ENCODE measurements at regions not wholly inside any gene's neighbourhood (a gene's known extent, or its start where the extent isn't known, plus 50 kb on each side); places are given as distances from the start of the nearest gene placed in this dataset.

DNA sequence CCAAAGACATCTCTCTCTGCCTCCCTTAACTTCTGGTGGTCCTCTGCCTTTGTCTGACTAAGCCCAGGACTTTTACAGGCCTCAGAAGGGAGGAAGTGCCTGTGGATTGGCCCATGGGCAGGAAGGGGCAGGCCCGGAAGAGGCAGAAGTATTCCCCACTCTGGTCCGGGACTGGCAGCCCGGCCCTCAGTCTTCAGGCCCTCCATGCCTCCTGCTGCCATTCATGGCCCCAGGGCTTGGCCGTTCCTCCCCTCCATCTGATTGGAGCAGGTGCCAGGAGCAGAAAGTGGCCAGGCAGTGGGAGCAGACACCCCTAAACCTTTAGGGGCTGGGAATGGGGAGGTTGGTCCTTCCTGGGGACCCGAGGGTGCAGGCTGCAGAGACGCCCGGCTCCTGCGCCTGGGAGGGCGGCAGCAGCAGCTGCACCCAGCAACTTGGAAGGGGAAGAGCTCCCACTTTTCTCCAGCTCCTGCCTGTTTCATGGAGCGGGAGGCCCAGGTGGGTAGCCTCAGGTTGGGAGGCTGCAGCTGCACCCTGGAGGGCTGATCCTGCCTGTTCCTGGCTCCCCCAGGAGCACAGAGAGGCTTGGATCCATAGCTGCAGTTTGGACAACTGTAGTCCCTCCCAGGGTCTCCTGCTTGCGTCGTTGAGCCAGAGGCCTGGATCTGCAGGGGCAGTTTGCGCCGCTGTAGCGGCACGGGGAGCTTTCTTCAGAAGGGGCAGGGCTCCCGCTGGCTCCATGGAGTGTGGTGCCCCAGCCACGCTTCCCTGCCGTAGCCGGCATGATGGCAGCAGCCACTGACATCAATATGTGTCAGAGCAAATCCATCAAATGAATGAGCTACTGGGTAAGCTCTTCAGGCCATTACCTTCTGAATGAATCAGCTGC lies 661.5 kb upstream of the NUDT12 start:
- no peak for DNase-seq

DNA sequence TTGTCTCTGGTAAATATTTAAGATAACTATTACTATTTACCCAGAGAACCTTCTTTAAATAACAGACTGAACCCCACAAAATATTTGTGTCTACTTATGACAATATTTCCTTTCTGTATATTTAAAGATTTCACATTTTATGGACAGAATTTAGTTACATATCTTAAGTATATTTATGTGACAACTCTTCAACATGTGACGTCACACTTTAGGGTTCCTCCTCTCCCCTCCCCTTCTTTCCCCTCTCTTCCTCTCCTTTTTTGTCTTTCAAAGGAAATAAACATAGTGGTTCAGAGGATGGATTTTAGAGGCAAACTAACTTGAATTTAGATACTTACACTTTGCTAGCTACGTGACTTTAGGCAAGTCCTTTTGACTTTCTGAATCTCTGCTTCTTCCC lies 655.6 kb upstream of the NUDT12 start:
- DNase-seq: no peak

DNA sequence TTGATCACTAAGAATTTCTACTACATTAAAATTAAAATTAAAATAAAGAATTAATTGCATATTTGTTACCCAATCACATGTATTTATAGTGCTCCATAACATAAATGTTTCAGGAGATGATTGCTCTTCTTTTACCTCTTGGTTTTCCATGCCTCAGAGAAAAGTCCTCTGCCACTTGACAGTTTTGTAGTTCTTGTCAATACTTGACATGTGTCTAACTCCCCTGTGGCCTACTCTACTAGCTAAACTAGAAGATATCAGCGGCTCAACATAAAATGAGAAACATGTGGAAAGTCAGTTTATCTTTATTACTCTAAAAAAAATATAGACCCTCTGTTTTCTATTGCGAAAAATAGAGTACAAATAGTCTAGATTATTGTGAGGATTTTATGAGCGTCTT lies 650.6 kb upstream of the NUDT12 start:
- no peak for DNase-seq

DNA sequence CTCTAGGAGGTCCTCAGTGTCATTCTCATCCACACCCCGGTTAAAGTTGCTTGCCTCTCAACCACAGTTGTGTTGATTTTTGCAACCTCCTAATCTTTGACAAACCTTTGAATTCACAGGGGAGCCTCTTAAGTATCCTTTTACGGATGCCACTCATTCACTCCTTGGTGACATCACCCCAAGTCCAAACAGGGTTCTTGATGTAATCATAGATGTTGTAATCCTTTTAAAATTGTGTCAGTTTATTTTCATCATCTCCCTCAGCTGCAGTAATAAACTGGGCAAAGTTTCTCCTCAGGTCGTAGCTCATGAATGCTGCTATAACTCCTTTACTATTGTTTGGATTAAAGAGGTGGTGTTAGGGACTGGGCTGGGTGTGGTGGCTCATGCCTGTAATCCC lies 637.2 kb upstream of the NUDT12 start:
- DNase-seq: no peak

DNA sequence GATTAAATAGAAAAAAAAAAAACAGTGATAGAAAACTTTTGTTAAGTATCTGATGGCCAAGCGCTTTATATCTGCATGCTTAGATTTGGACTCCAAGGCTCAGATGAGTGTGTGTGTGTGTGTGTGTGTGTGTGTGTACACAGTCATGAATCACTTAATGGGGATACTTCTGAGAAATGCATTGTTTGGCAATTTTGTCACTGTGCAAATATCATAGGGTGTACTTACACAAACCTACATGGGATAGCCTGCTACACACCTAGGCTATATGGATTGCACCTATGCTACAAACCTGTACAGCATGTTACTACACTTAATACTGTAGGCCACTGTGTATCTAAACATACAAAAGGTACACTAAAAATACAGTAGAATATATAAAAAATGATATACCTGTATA lies 635.6 kb upstream of the NUDT12 start:
- no peak for DNase-seq

DNA sequence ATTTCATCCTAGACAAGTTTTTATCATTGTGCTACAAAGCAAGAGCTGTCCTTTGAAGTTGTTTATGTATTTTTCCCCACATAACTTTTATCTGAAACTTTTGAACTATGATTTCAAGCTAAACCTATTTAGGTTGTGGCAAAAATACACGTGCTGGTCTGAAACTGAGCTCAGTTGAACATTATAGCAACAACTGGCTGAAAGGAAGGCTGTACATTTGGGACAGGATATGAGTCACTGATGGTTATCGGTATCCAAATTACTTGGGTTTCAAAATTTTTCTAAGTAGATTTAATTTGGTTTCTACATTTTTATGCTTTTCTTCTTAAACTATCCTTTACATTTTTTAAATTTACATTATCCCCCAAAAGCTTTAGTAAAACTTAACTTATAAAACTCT lies 627.3 kb upstream of the NUDT12 start:
- DNase-seq: no peak

DNA sequence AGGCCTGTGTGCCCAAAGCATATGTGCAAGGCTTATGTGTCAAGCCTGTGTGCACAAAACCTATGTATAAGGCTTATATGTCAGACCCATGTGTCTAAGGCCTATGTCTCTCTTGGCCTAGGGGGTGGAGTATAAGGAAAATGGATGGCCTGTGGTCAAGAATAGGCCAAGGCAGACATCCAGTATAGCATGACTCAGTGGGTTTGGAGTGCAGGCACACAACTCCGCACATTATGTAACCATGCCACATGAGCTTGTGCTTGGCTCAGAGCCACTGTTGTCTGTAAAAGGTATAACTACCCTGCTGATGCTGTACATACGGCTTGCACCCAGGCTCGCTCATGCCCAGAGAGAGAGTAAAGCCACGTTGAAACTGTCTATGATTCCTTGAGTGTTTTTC lies 626.4 kb upstream of the NUDT12 start:
- no peak for DNase-seq

DNA sequence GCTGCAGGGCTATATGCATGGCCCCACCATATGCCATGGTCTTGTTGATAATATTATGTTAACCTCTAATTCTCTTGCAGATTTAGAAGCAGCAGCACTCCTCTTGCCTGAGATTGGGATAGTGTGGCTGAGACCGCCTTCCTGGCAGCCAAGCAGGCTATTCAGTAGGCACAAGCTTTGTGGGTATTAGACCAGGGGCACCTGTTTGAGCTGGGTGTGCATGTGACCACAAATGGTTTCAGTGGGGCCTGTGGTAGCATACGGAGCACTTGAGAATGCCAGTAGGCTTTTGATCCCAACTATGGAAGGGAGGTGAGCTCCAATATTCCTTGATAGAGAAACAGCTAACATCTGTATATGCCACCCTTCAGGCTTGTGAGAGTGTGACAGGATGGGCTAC lies 625.1 kb upstream of the NUDT12 start:
- DNase-seq: no peak

DNA sequence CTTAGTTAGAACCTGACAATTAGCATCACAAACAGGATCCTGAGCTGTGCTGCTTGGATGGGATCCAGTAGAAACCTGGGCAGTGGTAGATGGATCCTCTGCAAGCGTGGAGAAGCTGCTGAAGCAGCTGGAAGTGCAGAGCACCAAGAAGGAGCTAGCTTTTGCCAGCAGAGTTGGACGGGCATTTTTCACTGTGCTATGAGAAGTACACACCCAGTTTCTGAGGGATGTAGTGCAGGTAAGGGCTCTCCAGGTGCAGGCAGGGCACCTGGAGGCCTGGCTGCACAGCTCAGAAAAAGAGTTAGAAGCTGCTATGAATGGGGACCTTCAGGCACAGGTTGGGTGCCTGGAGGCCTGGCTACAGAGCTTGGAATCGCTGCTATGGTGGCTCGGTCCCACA lies 623.9 kb upstream of the NUDT12 start:
- no peak for DNase-seq

DNA sequence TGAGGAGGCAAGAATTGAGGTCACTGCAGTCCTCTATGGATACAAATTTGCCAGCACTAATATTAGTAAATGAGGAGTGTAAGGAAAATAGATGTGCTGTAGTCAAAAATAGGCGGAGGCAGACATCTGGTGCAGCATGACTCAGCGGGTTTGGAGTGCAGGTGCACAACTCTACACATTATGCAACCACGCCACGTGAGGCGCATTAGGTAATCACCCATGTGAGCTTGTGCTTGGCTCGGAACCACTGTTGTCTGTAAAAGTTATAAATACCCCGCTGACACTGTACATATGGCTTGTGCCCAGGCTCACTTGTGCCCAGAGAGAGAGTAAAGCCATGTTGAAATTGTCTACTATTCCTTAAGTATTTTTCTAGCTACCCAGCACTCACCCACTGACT lies 623.5 kb upstream of the NUDT12 start:
- DNase-seq: no peak

DNA sequence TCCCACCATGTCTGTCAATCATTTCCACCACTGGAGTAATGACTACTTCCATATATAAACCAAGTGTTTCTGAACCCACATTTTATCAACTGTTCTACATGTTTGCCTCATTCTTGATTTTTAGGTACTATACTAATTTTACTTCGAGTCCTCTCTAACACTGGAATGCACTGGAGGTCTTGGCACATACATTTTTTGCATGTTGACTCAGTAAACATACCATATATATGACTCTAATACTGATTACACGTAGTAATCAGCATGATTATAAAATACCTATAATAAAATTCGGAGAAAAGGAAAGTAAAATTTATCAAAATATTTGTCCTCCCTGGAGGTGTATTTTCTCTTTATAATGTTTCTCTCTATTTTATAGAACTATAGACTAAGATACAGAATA lies 621.7 kb upstream of the NUDT12 start:
- DNase-seq: no peak

DNA sequence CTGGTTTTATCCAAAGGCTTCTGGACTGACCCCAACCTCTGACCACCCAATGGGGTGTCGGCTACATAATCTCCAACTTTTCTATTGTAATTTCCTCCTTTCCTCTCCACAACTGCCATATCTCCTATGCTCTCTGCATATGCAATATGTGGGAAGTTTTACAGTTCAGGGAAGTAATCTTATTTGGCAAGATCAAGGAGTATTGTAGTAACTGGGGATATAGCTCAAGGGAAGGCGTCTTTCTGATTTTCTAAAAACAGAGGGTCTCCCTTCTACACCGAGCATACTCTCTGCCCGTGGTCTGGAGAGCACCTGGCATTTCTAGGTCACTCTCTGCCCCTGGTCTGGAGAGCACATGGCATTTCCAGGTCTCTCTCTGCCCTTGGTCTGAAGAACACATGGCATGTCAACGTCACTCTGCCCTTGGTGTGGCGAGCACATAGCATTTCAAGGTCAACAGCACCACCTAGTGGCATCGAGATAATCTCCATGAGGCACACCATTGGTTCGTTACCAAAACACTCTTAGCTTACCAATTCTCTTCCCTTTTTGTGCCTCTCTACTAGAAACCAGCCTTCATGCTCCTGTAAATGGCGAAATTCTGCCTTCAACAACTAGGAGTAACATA lies 616.4 kb upstream of the NUDT12 start:
- no peak for DNase-seq

DNA sequence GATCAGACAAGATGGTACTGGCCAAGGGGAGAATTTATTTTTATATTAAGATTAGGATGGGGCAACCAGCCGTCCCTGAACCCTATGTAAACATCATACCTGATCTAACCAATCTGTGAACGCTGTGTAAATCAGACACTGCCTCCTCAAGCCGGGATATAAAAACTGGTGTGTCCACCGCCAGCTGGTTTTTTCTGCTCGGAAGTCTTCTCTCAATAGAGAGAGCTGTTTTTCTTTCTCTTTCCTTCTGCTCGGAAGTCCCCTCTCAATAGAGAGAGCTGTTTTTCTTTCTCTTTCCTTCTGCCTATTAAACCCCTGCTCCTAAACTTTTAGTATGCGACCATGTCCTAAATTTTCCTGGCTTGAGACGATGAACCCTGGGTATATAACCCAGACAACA lies 615.5 kb upstream of the NUDT12 start:
- no peak for DNase-seq

DNA sequence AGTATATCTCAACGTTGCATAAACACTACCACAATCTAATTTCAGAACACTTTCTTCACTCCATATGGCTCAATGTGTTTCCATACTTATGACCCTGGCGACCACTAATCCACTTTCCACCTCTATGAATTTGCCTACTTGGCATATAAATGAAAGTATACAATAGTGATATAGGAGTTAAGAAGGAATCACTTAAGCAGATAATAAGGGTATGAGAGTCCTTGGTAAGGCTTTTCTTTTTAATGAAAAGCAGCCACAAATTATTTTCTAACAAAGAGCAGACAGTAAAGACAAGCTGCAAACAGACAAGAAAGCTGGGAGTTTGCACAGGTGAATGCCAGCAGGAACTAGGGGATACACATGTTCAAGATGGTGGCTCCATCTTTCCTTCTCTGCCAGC lies 615.1 kb upstream of the NUDT12 start:
- no peak for DNase-seq

DNA sequence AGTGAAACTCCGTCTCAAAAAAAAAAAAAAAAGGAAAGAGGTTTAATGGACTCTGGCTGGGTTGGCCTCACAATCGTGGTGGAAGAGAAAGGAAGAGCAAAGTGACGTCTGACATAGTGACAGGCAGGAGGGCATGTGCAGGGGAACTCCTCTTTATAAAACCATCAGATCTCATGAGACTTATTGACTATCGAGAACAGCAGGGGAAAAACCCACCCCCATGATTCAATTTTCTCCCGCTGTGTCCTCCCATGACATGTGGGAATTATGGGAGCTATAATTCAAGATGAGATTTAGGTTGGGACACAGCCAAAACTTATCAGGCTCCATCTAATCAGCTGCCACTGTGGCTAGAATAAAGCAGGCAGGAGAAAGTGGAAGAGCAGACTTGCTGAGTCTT lies 610.4 kb upstream of the NUDT12 start:
- DNase-seq: no peak

DNA sequence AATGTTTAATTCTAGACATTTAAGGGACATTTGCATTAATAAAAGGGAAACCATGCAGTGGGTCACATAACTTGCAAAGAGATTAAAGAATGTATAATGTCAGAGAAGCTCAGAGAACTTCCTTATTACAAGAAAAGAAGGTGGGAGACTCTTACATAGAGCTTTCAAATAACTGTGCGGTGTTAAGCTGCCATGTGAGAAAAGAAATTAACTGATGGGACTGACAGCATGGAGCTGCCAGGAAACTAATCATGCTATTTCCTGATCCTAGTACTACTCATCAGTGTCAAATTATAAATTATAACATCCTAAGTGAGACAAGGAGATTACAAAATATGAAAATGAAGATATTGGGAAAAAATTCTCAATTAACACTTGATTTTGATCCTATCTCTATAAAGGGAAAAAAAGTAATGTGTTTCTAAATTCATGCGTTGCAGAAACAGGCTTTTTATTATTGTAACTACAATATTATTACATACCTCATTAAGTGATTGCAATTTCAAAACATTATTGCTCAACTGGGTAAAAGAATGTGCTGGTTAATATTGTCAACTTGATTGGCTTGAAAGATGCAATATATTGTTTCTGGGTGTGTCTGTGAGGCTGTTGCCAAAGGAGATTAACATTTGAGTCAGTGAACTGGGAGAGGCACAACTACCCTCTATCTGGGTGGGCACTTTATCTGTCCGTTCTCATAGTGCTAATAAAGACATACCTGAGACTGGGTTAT lies 609.5 kb upstream of the NUDT12 start:
- DNase-seq: no peak

DNA sequence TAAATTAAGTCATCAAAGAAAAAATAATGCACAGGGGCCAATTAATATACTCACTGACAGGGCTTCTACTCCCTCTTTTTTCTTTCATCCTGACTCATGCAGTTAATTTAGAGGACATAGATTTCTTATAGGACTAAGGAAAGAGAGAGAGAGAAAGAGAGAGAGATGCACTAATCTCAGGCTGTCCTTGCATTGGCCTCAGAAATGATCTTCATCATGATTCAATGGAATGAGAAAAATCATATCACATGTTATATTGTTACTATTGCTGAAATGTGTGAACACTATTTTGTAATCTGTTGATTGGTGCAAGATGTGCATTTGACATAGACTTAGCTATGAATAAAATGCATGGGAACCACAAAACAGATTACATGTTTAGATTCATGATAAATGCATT lies 608.3 kb upstream of the NUDT12 start:
- no peak for DNase-seq

DNA sequence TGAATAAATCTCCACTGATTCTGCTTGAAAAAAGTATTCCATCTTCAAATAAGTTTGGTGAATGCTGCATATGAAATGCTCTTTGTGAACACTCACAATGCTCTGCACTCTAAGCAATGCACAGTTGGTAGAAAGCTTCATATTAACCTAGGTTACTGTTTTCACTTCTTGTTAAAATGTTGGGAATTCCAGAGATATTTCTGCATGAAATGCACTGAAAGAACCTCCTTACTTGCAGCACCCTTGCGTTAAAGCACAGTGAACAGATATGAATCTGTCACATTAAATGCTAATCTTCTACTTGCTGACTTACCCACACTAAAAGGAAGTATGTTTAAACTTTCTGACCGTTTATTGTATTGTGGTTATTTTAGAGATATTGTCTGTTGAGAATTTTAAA lies 584.1 kb upstream of the NUDT12 start:
- no peak for DNase-seq

DNA sequence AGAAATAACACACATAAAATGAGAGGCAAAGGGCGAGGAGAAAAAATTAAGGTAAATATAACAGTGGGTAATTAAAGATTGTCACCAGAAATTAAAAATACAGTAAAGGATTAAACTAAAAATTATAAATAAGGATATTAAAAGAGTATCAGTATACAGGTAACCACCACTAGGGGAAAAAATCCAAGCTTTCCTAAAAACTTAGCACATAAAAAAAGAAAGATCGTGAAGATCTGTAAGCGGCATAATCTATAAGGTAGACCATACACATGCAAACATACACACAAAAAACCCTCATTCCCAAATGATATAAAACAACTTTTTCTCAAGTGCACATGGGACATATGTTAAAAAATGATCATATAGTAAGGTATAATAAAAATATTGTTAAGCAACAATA lies 577.3 kb upstream of the NUDT12 start:
- DNase-seq: no peak

DNA sequence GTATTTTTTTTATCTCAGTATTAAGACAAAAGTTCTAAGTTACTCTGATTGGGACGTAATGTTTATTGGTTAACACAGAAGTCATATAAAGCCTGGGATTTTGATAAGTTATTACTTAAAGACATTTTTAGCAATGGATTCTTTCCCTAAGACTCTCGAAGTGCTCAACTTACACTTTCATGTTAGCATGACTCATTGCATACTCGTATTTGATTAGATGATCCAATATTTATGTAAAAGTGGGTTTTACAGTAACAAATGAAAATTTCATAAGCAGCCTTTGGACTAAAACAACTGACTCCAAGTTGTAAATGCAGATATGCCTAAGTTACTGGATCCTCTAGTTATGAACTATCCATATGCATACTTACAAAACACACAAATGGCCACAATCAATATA lies 567.7 kb upstream of the NUDT12 start:
- DNase-seq: no peak

DNA sequence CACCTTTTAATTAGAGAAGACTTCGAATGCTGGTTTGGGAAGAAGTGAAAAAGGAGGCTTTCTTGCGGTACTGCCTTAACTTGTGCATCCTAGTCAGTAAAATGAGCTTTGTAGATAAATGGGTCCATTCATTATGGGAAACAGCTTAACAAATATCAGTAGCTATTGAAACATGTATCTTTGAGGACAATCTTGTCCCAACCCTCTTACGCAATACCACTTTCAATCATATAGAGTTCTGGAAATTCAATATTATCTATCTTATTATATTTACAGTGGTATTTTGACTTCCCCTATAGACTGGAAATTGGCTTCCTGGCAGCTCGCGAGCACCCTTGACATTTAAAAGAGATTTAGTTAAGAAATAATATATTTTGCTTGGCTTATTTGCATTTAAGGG lies 565.8 kb upstream of the NUDT12 start:
- no peak for DNase-seq

DNA sequence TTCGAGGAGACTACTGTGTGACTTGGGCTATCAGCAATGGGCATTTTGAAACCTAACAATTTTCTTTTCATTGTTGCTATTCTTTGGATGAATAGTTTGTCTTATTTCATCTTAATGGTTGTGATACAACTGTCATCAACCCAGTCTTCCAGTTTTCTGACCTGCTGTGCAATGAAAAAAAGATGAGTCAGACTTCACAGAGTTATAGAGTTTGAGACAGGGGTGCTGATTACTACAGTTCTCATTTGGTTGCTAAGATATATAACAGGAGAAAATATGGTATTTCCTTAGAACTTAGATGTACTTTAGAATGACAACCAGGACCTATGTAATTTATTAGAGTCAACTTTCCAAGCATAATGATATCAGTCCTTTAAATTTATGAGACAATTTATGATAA lies 564.4 kb upstream of the NUDT12 start:
- no peak for DNase-seq

DNA sequence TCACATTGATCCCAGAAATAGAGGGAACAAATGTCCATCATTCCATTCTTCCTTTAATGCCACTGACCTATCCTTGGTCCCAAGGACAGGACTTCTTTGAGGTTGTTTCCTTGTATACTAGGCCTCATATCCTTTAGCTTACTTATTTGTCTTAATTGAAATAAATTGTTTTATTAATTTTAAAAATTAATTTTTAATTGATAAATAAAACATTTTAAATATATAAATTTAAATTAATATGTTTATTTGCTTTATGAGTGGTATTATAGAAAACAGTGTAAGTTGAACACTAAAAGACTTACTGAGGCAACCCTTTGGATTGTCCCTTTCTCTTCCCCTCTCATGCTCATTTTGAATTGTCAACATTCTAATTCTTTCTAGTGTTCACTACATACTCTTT lies 556.9 kb upstream of the NUDT12 start:
- DNase-seq: no peak

DNA sequence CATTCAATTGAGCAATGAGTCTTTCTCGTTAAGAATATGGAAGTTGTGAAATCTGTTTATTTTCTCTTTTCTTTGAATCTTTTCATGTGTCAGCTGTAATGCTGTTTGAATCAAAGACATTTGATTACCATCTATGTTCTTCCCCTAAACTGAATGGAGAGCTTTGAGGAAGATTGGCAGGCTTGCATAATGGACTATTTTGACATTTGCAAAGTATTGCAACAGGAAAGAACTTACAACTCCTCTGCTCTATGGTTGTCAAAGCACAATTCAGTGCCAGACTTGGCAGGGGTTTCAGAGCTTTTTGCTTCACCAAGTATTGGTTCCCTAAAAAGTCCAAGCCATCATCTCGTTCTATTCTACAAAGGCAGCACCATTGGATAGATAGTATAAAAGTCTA lies 549.0 kb upstream of the NUDT12 start:
- DNase-seq: no peak

All from activated gamma-delta T cell (primary cell).